IMR-90 (cell line): ENCODE measurements at regions not wholly inside any gene's neighbourhood (a gene's known extent, or its start where the extent isn't known, plus 50 kb on each side); places are given as distances from the start of the nearest gene placed in this dataset.

Source experiments
- ATAC-seq: fragments of 200-7000 bp; cut with Tn5 transposase; 2 replicates; pipeline ENCODE4 v1.9.1; 2020; ENCODE audit warnings: low read depth, mild to moderate bottlenecking, moderate library complexity
- BruUV-seq: library from RNA; stranded (reverse); fragments of 400-500 nt; replicated peaks from 2 replicates; lab custom pipeline; 2021; lab: Mats Ljungman, UMichigan
- CTCF ChIA-PET: fragments of 300-600 bp; formaldehyde crosslinking; extraction: SDS; loops from one replicate; lab custom pipeline; 2021; ENCODE audit warnings: antibody characterized with exemption; lab: Yijun Ruan, JAX
- POLR2A ChIA-PET: fragments of 300-600 bp; sonication (Branson Sonifier 250); formaldehyde crosslinking; loops from one replicate; lab custom pipeline; 2022; ENCODE audit warnings: antibody characterized with exemption; ENCODE audit not compliant: unreplicated experiment; lab: Charles Lee
- DNase-seq: peaks from one replicate; pipeline ENCODE4 v3.0.0; 2013
- H2AFZ ChIP-seq: replicated peaks from 2 replicates; pipeline ENCODE3; 2013; ENCODE audit warnings: low read length, mild to moderate bottlenecking; ENCODE audit not compliant: poor library complexity
- H2AK5ac ChIP-seq: 2 replicates; pipeline ENCODE4 v1.6.1; 2013; ENCODE audit warnings: low read depth, low read length, inconsistent platforms
- H2AK9ac ChIP-seq: replicated peaks from 2 replicates; pipeline ENCODE3; 2013; ENCODE audit warnings: mild to moderate bottlenecking, low read depth, low read length, moderate library complexity; ENCODE audit not compliant: poor library complexity
- H2BK120ac ChIP-seq: 2 replicates; pipeline ENCODE4 v1.6.1; 2013; ENCODE audit warnings: low read depth, low read length, inconsistent platforms
- H2BK15ac ChIP-seq: 3 replicates; pipeline ENCODE4 v1.6.1; 2013; ENCODE audit warnings: low read depth, low read length, inconsistent platforms
- H2BK20ac ChIP-seq: 2 replicates; pipeline ENCODE4 v1.6.1; 2013; ENCODE audit warnings: low read depth, mild to moderate bottlenecking, inconsistent platforms, low read length, moderate library complexity
- H2BK5ac ChIP-seq: 2 replicates; pipeline ENCODE4 v1.6.1; 2013; ENCODE audit warnings: mild to moderate bottlenecking, low read depth, low read length, inconsistent platforms; ENCODE audit not compliant: poor library complexity, severe bottlenecking
- H3K14ac ChIP-seq: replicated peaks from 2 replicates; pipeline ENCODE4 v1.6.1; 2013; ENCODE audit warnings: low read depth, low read length, inconsistent platforms
- H3K18ac ChIP-seq: 2 replicates; pipeline ENCODE4 v1.6.1; 2013; ENCODE audit warnings: low read depth, low read length, control low read depth
- H3K23ac ChIP-seq: 2 replicates; pipeline ENCODE4 v1.6.1; 2013; ENCODE audit warnings: low read depth, low read length, inconsistent platforms
- H3K27ac ChIP-seq: 2 replicates; pipeline ENCODE4 v1.5.1; 2013; ENCODE audit warnings: mild to moderate bottlenecking, control low read depth, low read length; ENCODE audit not compliant: insufficient read depth
- H3K27me3 ChIP-seq: 2 replicates; pipeline ENCODE4 v1.6.1; 2013; ENCODE audit warnings: low read length; ENCODE audit not compliant: control insufficient read depth, insufficient read depth
- H3K36me3 ChIP-seq: 2 replicates; pipeline ENCODE4 v1.6.1; 2013; ENCODE audit warnings: low read length, mixed read lengths; ENCODE audit not compliant: control insufficient read depth, insufficient read depth
- H3K4ac ChIP-seq: 2 replicates; pipeline ENCODE4 v1.6.1; 2013; ENCODE audit warnings: low read depth, low read length, inconsistent platforms
- H3K4me1 ChIP-seq: 2 replicates; pipeline ENCODE4 v1.6.1; 2013; ENCODE audit warnings: low read length, mixed read lengths; ENCODE audit not compliant: control insufficient read depth, insufficient read depth
- H3K4me2 ChIP-seq: 2 replicates; pipeline ENCODE4 v1.6.1; 2013; ENCODE audit warnings: low read depth, mild to moderate bottlenecking, control low read depth, low read length, moderate library complexity
- H3K4me3 ChIP-seq: 2 replicates; pipeline ENCODE4 v1.5.1; 2013; ENCODE audit warnings: low read depth, mild to moderate bottlenecking, control low read depth, low read length, moderate library complexity; ENCODE audit not compliant: insufficient read depth
- H3K56ac ChIP-seq: 2 replicates; pipeline ENCODE4 v1.6.1; 2013; ENCODE audit warnings: low read length, inconsistent platforms; ENCODE audit not compliant: insufficient read depth; ENCODE audit errors: extremely low read depth
- H3K79me1 ChIP-seq, 2 experiments: 2 replicates each; pipeline ENCODE4 v1.6.1; 2013; ENCODE audit warnings: low read length in 2 of 2, inconsistent platforms in 1 of 2, low read depth in 1 of 2
- H3K9ac ChIP-seq: 2 replicates; pipeline ENCODE4 v1.6.1; 2013; ENCODE audit warnings: low read depth, low read length, control low read depth
- H3K9me1 ChIP-seq: 2 replicates; pipeline ENCODE4 v1.6.1; 2013; ENCODE audit warnings: low read length, inconsistent platforms; ENCODE audit not compliant: insufficient read depth
- H3K9me3 ChIP-seq: 2 replicates; pipeline ENCODE4 v1.6.1; 2013; ENCODE audit warnings: low read length; ENCODE audit not compliant: control insufficient read depth, insufficient read depth
- H4K20me1 ChIP-seq: 2 replicates; pipeline ENCODE4 v1.6.1; 2013; ENCODE audit warnings: low read length, inconsistent platforms; ENCODE audit not compliant: insufficient read depth
- H4K5ac ChIP-seq: 2 replicates; pipeline ENCODE4 v1.6.1; 2013; ENCODE audit warnings: mild to moderate bottlenecking, low read depth, low read length, control low read depth
- H4K8ac ChIP-seq, 2 experiments: 2 replicates each; pipeline ENCODE4 v1.6.1; 2013; ENCODE audit warnings: low read depth in 2 of 2, low read length in 2 of 2, control low read depth in 1 of 2, inconsistent platforms in 1 of 2
- H4K91ac ChIP-seq: 2 replicates; pipeline ENCODE4 v1.6.1; 2013; ENCODE audit warnings: low read depth, low read length, inconsistent platforms; ENCODE audit not compliant: insufficient read depth
- BHLHE40 ChIP-seq: fragments of 150-350 bp; IDR thresholded peaks from 2 replicates; pipeline ENCODE4 v1.6.1; 2016; ENCODE audit warnings: mild to moderate bottlenecking, low read depth, low read length
- CEBPB ChIP-seq: IDR thresholded peaks from 2 replicates; pipeline ENCODE4 v1.6.1; 2012; ENCODE audit warnings: low read depth, low read length, improper control_type of control experiment
- FOS ChIP-seq: fragments of 150-350 bp; IDR thresholded peaks from 2 replicates; pipeline ENCODE4 v1.6.1; 2016; ENCODE audit warnings: low read depth, low read length
- MAFK ChIP-seq: IDR thresholded peaks from 2 replicates; pipeline ENCODE4 v1.6.1; 2012; ENCODE audit warnings: low read depth, low read length, improper control_type of control experiment
- MAZ ChIP-seq: IDR thresholded peaks from 2 replicates; pipeline ENCODE4 v1.6.1; 2012; ENCODE audit warnings: low read depth, mild to moderate bottlenecking, low read length, improper control_type of control experiment, moderate library complexity, borderline replicate concordance
- MXI1 ChIP-seq: IDR thresholded peaks from 2 replicates; pipeline ENCODE4 v1.6.1; 2012; ENCODE audit warnings: low read depth, mild to moderate bottlenecking, low read length, moderate library complexity, borderline replicate concordance
- POLR2A ChIP-seq: IDR thresholded peaks from 2 replicates; pipeline ENCODE4 v1.6.1; 2012; ENCODE audit warnings: mild to moderate bottlenecking, low read depth, low read length
- RAD21 ChIP-seq: IDR thresholded peaks from 2 replicates; pipeline ENCODE4 v1.6.1; 2012; ENCODE audit warnings: low read length, improper control_type of control experiment
- RFX5 ChIP-seq: IDR thresholded peaks from 2 replicates; pipeline ENCODE4 v1.8.0; 2012; ENCODE audit warnings: low read depth, mild to moderate bottlenecking, low read length, moderate library complexity
- SMC3 ChIP-seq: fragments of 150-350 bp; IDR thresholded peaks from 2 replicates; pipeline ENCODE4 v1.6.1; 2016; ENCODE audit warnings: low read depth, mild to moderate bottlenecking, antibody characterized with exemption, low read length, moderate library complexity
- WGBS, 2 experiments: methylation state at CpG; one replicate each; pipeline versions ENCODE4 v1.1.5 to v1.1.7; 2013; ENCODE audit warnings: missing lambda C conversion rate in 2 of 2; ENCODE audit not compliant: insufficient read length in 1 of 2; ENCODE audit errors: extremely low coverage in 2 of 2; 5-methylcytosine and 5-hydroxymethylcytosine counted together
- dilution Hi-C: fragments of 300-500 bp; cut with HindIII; formaldehyde crosslinking; loops from one replicate; pipeline ENCODE4 v1.14.3; 2018; ENCODE audit warnings: low sequenced_read_pairs; ENCODE audit not compliant: unreplicated experiment
- in situ Hi-C: fragments of 300-500 bp; cut with MboI; formaldehyde crosslinking; loops from 3 replicates; pipeline ENCODE4 v1.14.3; 2019; ENCODE audit warnings: low sequenced_read_pairs, inconsistent platforms, mixed read lengths
- intact Hi-C: fragments of 100-400 bp; cut with micrococcal nuclease; formaldehyde crosslinking; loops from 2 replicates; pipeline ENCODE4 v1.10.0; 2022
- TF ChIP-seq, protein P1 (sequence below): fragments of 150-350 bp; IDR thresholded peaks from 2 replicates; pipeline ENCODE4 v1.6.1; 2017; ENCODE audit warnings: mild to moderate bottlenecking, antibody characterized with exemption, low read length, low read depth
- TF ChIP-seq, protein P2 (sequence below): fragments of 150-350 bp; IDR thresholded peaks from 2 replicates; pipeline ENCODE4 v1.6.1; 2016; ENCODE audit warnings: low read depth, mild to moderate bottlenecking, low read length, moderate library complexity, borderline replicate concordance

DNA sequence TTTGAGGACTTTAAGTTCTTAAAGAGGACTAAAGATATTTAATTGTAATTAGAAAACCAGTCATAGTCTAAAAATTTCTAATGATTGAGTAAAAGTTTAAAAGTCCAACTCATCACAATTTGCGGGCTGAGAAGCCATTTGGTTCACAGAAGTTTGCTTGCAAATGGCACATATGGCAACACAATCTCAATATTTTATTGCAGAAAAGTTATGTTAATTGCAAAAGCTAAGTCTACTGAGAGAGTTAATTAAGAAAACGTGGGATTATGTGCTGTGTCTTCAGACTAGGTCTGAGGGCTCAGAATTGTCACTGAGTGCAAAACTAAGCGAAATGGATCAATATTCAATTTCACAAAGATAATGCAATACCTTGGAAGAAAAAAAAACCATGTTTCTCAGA, 289.7 kb downstream of the PYDC2 start:
- Histone ChIP-seq H3K9ac (no peak overlapping the region), H2AFZ (no peak overlapping the region), H3K27ac (no peak overlapping the region), H4K8ac (no peak overlapping the region), H3K4me1 (no peaks in the 10 kb centered on the region), H2BK15ac (no peak overlapping the region), H2BK5ac (no peak overlapping the region), H2AK5ac (no peak overlapping the region), H3K4me3 (no peak overlapping the region), H3K18ac (no peak overlapping the region), H4K91ac (no peak overlapping the region), H3K27me3 (no peaks in the 10 kb centered on the region), H3K9me1 (no peaks in the 10 kb centered on the region), H3K9me3 (peaks cover 3% of the 10 kb centered on the region; the same call in 1 of the 2 replicates), H3K56ac (no peak overlapping the region), H3K23ac (no peak overlapping the region), H2AK9ac (no peak overlapping the region), H4K20me1 (no peaks in the 10 kb centered on the region), H3K36me3 (no peaks in the 10 kb centered on the region), H2BK20ac (no peak overlapping the region), H4K5ac (no peak overlapping the region), H3K4me2 (no peak overlapping the region), H3K4ac (no peak overlapping the region), H3K14ac (no peak overlapping the region), H3K79me1 (no peaks in the 10 kb centered on the region), H2BK120ac (no peak overlapping the region)
- TF ChIP-seq CEBPB (no peak), RAD21 (no peak), BHLHE40 (no peak), SMC3 (no peak), POLR2A (no peak), FOS (no peak), MAFK (no peak), MXI1 (no peak), MAZ (no peak), RFX5 (no peak)
- TF ChIP-seq, protein P1, sequence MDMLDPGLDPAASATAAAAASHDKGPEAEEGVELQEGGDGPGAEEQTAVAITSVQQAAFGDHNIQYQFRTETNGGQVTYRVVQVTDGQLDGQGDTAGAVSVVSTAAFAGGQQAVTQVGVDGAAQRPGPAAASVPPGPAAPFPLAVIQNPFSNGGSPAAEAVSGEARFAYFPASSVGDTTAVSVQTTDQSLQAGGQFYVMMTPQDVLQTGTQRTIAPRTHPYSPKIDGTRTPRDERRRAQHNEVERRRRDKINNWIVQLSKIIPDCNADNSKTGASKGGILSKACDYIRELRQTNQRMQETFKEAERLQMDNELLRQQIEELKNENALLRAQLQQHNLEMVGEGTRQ = no peak
- TF ChIP-seq, protein P2, sequence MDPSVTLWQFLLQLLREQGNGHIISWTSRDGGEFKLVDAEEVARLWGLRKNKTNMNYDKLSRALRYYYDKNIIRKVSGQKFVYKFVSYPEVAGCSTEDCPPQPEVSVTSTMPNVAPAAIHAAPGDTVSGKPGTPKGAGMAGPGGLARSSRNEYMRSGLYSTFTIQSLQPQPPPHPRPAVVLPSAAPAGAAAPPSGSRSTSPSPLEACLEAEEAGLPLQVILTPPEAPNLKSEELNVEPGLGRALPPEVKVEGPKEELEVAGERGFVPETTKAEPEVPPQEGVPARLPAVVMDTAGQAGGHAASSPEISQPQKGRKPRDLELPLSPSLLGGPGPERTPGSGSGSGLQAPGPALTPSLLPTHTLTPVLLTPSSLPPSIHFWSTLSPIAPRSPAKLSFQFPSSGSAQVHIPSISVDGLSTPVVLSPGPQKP = no peak
- ChIA-PET CTCF (no interaction called here), POLR2A (no interaction called here)
- ATAC-seq (no peak), DNase-seq (no peak)
- in situ Hi-C loops = no loop called here
- intact Hi-C loops = no loop called here
- dilution Hi-C loops = no loop called here
- no TSS peak for BruUV-seq
- no CpG with 5 or more reads among the region's 3 CpGs for WGBS, 2 experiments
